Sigmoid colon (tissue), 4 donors: ENCODE measurements at regions not wholly inside any gene's neighbourhood (a gene's known extent, or its start where the extent isn't known, plus 50 kb on each side); places are given as distances from the start of the nearest gene placed in this dataset.
"Not testable (repeated sequence)": the region's sequence is repeated elsewhere in the genome, so short reads cannot be mapped to it uniquely, and the experiment has no call there.

ENCODE experiments used
- CTCF ChIP-seq, 4 experiments: fragments of 450-650 bp in 3 of 4; fragments of 200-600 bp in 1 of 4; IDR thresholded peaks; one replicate each; pipeline ENCODE4 v1.5.1; 2016 to 2019; ENCODE audit warnings: antibody characterized with exemption in 4 of 4, mild to moderate bottlenecking in 3 of 4, moderate library complexity in 2 of 4
- POLR2A ChIP-seq, 2 donors: fragments of 450-650 bp; IDR thresholded peaks; one replicate each; pipeline ENCODE4 v1.6.1; 2016; ENCODE audit warnings: antibody characterized with exemption in 2 of 2, mild to moderate bottlenecking in 2 of 2, moderate library complexity in 2 of 2
- POLR2AphosphoS5 ChIP-seq, 4 donors: sonication (generic); formaldehyde crosslinking; IDR thresholded peaks; one replicate each; pipeline ENCODE4 v1.6.1; 2017; ENCODE audit warnings: antibody characterized with exemption in 4 of 4

GRCh38 chr15:62420371-62420770, 255.3 kb upstream of the C2CD4B start:
- not testable (repeated sequence) for TF ChIP-seq POLR2A, CTCF, POLR2AphosphoS5 (IDR thresholded peaks at IDR 0.05)
